SK-N-SH (cell line): ENCODE measurements at regions not wholly inside any gene's neighbourhood (a gene's known extent, or its start where the extent isn't known, plus 50 kb on each side); places are given as distances from the start of the nearest gene placed in this dataset.

ENCODE experiments used
- JUND ChIP-seq: IDR thresholded peaks from 2 replicates; pipeline ENCODE4 v1.4.0; 2012
- PBX3 ChIP-seq: IDR thresholded peaks from 2 replicates; pipeline ENCODE4; 2012
- RAD21 ChIP-seq: IDR thresholded peaks from 2 replicates; pipeline ENCODE4 v1.6.1; 2012; ENCODE audit warnings: mild to moderate bottlenecking, low read length
- RCOR1 ChIP-seq: fragments of 150-350 bp; IDR thresholded peaks from 2 replicates; pipeline ENCODE4 v1.6.1; 2017; ENCODE audit warnings: antibody characterized with exemption, low read length
- RXRA ChIP-seq: IDR thresholded peaks from 2 replicates; pipeline ENCODE4 v1.4.0; 2012; ENCODE audit warnings: low read depth, mild to moderate bottlenecking, borderline replicate concordance
- USF2 ChIP-seq: fragments of 150-350 bp; IDR thresholded peaks from 2 replicates; pipeline ENCODE4 v1.6.1; 2017; ENCODE audit warnings: antibody characterized with exemption, low read length, low read depth, borderline replicate concordance
- YY1 ChIP-seq: IDR thresholded peaks from 2 replicates; pipeline ENCODE4 v1.4.0; 2012; ENCODE audit warnings: low read depth, mild to moderate bottlenecking
- TF ChIP-seq, protein P1 (sequence below): fragments of 200-600 bp; sonication (generic); IDR thresholded peaks from 2 replicates; pipeline ENCODE4 v1.6.1; 2017; ENCODE audit warnings: antibody characterized with exemption, mild to moderate bottlenecking, moderate library complexity

DNA sequence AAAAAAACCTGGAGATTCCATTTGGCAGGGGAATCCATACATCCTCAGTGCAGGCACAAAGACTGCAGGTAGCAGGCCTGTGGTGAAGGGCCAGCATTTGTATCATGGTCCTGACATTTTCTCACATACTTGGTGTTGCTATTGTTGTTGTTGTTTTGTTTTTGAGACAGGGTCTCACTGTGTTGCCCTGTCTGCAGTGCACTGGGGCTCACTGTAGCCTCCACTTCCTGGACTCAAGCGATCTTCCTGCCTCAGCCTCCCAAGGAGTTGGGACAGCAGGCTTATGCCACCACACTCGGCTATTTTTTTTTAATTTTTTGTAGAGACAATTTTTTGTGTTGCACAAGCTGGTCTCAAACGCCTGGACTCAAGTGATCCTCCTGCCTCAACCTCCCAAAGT is 140.8 kb upstream of the ZNF644 start:
- TF ChIP-seq YY1 (no peak), PBX3 (no peak), RCOR1 (no peak), JUND (no peak), USF2 (no peak), RAD21 (no peak), RXRA (no peak)
- TF ChIP-seq, protein P1, sequence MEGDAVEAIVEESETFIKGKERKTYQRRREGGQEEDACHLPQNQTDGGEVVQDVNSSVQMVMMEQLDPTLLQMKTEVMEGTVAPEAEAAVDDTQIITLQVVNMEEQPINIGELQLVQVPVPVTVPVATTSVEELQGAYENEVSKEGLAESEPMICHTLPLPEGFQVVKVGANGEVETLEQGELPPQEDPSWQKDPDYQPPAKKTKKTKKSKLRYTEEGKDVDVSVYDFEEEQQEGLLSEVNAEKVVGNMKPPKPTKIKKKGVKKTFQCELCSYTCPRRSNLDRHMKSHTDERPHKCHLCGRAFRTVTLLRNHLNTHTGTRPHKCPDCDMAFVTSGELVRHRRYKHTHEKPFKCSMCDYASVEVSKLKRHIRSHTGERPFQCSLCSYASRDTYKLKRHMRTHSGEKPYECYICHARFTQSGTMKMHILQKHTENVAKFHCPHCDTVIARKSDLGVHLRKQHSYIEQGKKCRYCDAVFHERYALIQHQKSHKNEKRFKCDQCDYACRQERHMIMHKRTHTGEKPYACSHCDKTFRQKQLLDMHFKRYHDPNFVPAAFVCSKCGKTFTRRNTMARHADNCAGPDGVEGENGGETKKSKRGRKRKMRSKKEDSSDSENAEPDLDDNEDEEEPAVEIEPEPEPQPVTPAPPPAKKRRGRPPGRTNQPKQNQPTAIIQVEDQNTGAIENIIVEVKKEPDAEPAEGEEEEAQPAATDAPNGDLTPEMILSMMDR: no peak
